GM12874 (cell line): ENCODE measurements at regions not wholly inside any gene's neighbourhood (a gene's known extent, or its start where the extent isn't known, plus 50 kb on each side); places are given as distances from the start of the nearest gene placed in this dataset.
A peak's percentile ranks its signal among the peaks of the same experiment; 100 is the strongest.

ENCODE experiments used
- CTCF ChIP-seq: IDR thresholded peaks from 2 replicates; pipeline ENCODE4 v1.5.1; 2011; ENCODE audit warnings: low read depth, mild to moderate bottlenecking, control low read depth, low read length, moderate library complexity; ENCODE audit not compliant: insufficient read depth

GRCh38 chr11:15300341-15300740, 185.6 kb downstream of the INSC start:
- TF ChIP-seq CTCF = no peak

- TF ChIP-seq CTCF = no peak
These were observed 192.9 kb downstream of the INSC start for GRCh38 chr11:15307619-15308024.

- no peak for TF ChIP-seq CTCF
These were observed 194.1 kb downstream of the INSC start for GRCh38 chr11:15308840-15309239.

GRCh38 chr11:15309296-15309695, 194.6 kb downstream of the INSC start:
- no peak for TF ChIP-seq CTCF

GRCh38 chr11:15313862-15314261, 199.1 kb downstream of the INSC start:
- TF ChIP-seq CTCF = no peak

- TF ChIP-seq CTCF = no peak
These were observed 204.1 kb downstream of the INSC start for GRCh38 chr11:15318814-15319213.

GRCh38 chr11:15326520-15326919, 211.8 kb downstream of the INSC start:
- no peak for TF ChIP-seq CTCF

GRCh38 chr11:15327786-15328231, 213.1 kb downstream of the INSC start:
- TF ChIP-seq CTCF = peak; percentile 64
